GM13977 (cell line): ENCODE measurements at regions not wholly inside any gene's neighbourhood (a gene's known extent, or its start where the extent isn't known, plus 50 kb on each side); places are given as distances from the start of the nearest gene placed in this dataset.

Source experiments
- DNase-seq: peaks from one replicate; pipeline ENCODE4 v3.0.0; 2012; ENCODE audit warnings: low spot score
- in situ Hi-C: fragments of 300-500 bp; cut with MboI; formaldehyde crosslinking; loops from one replicate; pipeline ENCODE4 v1.12.0; 2022; ENCODE audit warnings: low sequenced_read_pairs, low pct_unique_long_range_greater_than_20kb, mixed read lengths, inconsistent platforms; ENCODE audit not compliant: unreplicated experiment
- TF ChIP-seq, protein P1 (sequence below): IDR thresholded peaks from 2 replicates; pipeline ENCODE4 v1.5.1; 2012; ENCODE audit warnings: mild to moderate bottlenecking, control low read depth; ENCODE audit not compliant: insufficient read depth; ENCODE audit errors: extremely low read depth, missing control alignments

DNA sequence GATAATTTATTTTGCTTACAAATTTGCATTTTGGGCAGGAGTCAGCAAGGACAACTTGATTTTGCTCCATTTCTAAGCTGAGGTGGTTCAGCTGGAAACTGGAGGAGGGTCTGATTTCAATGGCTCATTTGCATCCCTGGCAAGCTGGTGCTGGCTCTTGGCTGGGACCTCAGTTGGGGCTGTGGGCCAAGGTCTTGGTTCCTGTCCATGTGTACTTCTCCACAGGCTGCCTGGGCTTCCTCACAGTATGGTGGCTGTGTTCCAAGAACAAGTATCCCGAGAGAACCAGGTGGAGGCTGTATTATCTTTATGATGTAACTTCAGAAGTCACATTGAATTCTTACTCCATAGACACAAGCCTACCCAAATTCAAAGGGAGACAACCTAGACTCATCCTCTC lies 77.0 kb upstream of the STX18 start:
- TF ChIP-seq, protein P1, sequence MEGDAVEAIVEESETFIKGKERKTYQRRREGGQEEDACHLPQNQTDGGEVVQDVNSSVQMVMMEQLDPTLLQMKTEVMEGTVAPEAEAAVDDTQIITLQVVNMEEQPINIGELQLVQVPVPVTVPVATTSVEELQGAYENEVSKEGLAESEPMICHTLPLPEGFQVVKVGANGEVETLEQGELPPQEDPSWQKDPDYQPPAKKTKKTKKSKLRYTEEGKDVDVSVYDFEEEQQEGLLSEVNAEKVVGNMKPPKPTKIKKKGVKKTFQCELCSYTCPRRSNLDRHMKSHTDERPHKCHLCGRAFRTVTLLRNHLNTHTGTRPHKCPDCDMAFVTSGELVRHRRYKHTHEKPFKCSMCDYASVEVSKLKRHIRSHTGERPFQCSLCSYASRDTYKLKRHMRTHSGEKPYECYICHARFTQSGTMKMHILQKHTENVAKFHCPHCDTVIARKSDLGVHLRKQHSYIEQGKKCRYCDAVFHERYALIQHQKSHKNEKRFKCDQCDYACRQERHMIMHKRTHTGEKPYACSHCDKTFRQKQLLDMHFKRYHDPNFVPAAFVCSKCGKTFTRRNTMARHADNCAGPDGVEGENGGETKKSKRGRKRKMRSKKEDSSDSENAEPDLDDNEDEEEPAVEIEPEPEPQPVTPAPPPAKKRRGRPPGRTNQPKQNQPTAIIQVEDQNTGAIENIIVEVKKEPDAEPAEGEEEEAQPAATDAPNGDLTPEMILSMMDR, result no peak
- DNase-seq, result no peak
- in situ Hi-C loops, result no loop called here

DNA sequence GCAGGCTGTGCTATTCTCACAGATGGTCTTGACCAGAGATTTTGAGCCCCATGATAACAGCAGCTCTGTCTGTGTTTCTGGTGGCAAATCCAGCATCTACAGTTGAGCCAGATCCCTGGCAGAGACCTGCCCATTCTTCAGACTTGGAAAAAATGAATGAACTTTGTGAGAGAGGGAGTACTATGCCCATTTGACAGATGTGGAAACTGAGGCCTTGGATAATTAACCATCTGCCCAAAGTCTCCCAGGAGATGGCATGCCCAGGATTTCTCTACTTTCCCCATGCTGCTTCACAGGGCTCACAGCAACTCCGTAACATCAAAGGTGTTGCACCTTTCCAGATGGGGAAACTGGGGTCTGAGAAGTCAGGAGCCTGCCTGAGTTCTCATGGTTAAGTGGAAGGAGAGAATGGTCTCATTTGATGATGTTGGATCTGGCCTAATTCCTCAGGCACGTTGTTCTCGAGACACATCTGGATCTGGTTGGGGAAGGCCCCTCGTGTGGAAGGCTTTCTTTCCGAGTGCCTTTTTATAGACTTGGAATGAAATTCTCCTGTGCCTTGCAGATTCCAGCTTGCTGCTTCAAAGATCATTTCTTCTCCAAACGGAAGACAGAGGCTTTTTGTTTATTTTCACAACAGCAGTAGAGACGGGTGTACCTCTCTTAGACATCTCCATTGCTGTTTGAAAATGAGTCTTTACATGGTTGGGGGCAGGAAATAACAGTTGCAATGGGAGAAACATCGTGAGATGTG lies 73.3 kb upstream of the STX18 start:
- in situ Hi-C loops, result no loop called here
- no peak for DNase-seq

DNA sequence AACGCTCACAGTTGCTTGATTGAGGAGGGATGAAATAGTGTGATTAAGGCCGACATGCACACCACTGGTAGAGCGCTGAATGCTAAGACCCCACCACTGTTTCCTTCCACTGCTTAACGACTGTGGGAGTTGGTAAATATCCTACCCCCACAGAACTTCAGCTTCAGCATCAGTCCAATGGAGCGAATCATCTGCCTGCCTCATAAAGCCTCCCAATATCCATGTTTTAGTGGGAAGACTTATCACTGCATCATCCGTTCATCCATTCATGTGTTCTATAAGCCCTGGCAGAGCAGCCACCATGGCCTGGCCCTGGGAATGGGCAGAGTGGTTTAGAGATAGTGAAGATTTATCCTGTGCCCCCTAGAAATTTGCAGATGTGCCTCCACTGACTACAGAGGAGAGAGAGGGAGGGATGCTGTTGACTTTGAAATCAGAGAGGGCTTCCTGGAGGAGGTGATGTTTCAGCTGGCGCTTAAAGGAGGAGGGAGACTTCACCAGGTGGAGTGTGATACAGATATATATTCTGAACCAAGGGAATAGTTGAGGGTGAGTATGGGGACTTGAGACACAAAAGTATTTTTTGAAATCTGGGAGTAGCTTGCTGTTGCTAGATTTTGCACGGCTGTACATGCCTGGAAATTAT lies 71.9 kb upstream of the STX18 start:
- TF ChIP-seq, protein P1, result no peak
- no peak for DNase-seq
- in situ Hi-C loops, result no loop called here

More for the DNA sequence above, 73.3 kb upstream of the STX18 start:
- TF ChIP-seq, protein P1, result no peak

DNA sequence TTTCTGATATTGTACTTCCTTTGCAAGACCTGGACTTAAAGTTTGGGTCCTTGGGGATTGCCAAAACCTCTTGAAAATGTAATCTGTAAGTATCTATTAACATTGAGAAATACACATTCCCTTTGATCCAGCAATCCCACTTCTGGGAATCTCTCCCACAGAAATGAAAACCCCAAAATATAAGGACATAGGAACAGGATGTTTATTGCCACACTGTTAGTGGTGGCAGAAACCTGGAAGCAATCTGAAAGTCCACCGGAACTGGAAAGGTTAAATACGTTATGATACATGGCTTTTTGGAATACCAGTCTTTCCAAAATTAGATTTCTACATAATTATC lies 71.2 kb upstream of the STX18 start:
- in situ Hi-C loops, result no loop called here
- TF ChIP-seq, protein P1, result no peak
- no peak for DNase-seq

DNA sequence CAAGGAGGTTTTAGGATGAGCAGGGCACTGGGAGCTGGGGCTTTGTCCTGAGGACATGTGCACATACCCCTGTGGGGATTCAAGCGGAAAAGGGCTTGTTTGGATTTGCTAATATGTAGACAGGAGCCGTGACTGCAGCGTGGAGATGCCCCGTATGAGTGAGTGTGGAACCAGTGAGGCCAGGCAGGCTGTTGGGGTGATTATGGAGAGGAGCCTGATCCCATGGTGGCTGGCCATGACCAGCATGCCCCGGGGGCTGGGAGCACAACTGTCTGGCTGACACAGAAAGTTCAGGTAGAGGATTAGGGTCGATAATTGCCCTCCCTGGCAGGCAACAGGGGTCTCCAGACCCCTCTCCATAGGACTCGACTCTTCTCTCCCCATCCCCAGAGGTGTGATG lies 68.8 kb upstream of the STX18 start:
- DNase-seq, result no peak
- TF ChIP-seq, protein P1, result no peak
- in situ Hi-C loops, result no loop called here

DNA sequence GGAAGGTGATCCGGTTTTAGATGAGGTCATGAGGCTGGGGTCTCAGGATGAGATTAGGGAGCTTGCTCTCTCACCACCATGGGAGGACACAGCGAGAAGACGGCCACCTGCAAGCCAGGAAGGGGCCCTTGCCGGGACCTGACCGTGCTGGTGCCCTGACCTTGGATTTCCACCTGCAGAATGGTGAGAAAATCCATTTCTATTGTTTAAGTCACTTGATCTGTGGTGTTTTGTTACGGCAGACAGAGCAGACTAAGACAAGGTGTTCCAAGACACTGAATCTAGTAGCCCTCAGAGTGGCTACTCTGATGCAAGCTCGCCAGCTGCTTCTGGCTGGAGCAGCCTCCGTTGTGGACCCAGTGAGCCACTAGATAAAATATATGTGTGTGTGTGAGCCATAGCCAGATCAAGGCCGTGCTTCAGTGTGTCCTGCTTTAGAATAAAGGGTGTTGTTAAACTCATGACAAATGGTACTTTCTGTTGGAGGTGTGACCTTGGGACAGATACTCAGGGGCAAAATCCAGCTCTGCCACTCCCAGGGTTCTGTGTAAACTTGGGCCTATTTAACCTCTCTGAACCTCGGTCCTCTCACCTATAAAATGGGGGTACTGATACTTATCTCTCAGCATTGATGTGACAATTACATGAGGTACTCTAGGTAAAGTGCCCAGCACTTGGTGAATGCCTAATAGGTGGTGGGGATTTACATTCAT lies 67.9 kb upstream of the STX18 start:
- DNase-seq, result no peak
- in situ Hi-C loops, result no loop called here
- TF ChIP-seq, protein P1, result no peak
